ENCODE measurements at regions not wholly inside any gene's neighbourhood (a gene's known extent, or its start where the extent isn't known, plus 50 kb on each side); places are given as distances from the start of the nearest gene placed in this dataset.

DNA sequence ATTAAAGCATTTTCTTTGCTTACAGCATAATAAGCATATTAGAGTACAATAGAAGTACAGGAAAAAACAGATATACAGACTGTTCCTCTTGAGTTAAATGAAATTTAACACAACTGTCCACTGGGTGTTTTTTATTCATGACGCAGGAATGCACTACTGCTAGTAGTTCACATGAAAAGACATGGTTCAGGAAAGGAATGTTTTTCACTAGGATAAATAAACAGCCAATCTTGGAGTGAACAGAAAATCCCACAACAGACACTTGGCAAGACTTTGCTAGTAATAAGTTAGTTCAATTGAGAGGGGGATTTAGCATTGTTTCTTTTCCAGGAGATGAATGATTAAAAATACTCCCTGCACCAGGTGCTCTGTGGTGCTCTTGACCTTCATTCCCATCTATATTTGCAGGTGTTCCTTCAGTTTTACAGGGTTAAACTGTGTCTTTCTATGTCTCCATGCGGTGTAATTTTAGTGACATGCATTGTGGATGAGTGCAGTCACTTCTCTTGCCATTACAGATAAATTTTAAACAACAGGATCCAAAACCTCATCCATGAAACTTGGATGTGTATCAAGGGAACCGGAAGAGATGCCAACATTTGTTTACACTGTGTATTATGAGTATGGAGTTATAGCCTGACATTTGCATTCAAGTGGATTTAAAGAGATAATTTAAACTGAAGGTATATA is 796.6 kb downstream of the DSC3 start:
- TF ChIP-seq, protein P1, sequence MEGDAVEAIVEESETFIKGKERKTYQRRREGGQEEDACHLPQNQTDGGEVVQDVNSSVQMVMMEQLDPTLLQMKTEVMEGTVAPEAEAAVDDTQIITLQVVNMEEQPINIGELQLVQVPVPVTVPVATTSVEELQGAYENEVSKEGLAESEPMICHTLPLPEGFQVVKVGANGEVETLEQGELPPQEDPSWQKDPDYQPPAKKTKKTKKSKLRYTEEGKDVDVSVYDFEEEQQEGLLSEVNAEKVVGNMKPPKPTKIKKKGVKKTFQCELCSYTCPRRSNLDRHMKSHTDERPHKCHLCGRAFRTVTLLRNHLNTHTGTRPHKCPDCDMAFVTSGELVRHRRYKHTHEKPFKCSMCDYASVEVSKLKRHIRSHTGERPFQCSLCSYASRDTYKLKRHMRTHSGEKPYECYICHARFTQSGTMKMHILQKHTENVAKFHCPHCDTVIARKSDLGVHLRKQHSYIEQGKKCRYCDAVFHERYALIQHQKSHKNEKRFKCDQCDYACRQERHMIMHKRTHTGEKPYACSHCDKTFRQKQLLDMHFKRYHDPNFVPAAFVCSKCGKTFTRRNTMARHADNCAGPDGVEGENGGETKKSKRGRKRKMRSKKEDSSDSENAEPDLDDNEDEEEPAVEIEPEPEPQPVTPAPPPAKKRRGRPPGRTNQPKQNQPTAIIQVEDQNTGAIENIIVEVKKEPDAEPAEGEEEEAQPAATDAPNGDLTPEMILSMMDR (IDR thresholded peaks at IDR 0.05): no peak
- no peak for TF ChIP-seq EZH2 (IDR thresholded peaks at IDR 0.05; ENCODE audit: borderline replicate concordance, insufficient read depth, low read depth, low read length, poor library complexity, severe bottlenecking)

Measured in B cell (primary cell).